ENCODE measurements at regions not wholly inside any gene's neighbourhood (a gene's known extent, or its start where the extent isn't known, plus 50 kb on each side); places are given as distances from the start of the nearest gene placed in this dataset.
"Not testable (repeated sequence)": the region's sequence is repeated elsewhere in the genome, so short reads cannot be mapped to it uniquely, and the experiment has no call there.

DNA sequence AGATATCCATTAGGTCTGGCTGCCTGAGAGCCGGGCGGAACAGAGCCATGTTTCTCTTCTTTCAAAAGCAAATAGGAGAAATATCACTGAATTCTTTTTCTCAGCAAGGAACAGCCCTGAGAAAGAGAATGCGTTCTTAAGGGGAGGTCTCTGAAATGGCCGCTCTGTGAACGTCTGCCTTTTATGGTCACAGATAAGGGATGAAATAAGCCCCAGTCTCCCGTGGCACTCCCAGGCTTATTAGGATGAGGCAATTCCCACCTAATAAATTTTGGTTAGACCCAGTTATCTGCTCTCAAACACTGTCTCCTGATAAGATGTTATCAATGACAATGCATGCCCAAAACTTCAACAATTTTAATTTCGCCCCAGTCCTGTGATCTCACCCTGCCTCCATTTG is 133.4 kb upstream of the KCNJ18 start:
- not testable (repeated sequence) for DNase-seq

- DNase-seq: no peak
Observed at GRCh38 chr17:21564262-21564661, 128.1 kb upstream of the KCNJ18 start.

DNA sequence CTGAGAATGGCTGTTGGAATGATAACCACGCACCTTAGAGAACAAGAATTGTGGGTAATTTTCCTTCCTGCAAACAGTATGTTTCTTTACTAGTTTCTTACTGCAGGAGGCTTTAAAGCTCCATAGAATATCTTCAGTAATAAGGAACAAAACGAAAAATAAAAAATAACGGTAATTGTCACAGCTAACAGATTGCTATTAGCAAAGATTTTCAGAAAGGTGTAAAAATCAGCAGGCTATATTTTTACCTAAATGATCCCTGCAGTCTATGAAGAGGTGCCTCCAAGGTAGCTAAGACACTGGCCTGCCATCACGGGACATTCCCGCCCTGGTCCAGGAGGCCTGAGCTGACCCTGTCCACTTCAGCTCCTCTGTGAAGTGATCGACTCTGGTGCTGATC is 127.6 kb upstream of the KCNJ18 start:
- not testable (repeated sequence) for DNase-seq

DNA sequence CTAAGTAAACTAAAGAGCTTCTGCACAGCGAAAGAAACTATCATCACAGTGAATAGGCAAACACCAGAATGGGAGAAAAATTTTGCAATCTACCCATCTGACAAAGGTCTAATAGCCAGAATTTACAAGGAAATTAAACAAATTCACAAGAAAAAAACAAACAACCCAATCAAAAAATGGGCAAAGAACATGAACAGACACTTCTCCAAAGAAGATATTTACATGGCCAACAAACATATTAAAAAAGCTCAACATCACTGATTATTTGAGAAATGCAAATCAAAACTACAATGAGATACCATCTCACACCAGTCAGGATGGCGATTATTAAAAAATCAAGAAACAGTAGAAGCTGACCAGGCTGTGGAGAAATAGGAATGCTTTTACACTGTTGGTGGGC is 121.9 kb upstream of the KCNJ18 start:
- DNase-seq: not testable (repeated sequence)

DNA sequence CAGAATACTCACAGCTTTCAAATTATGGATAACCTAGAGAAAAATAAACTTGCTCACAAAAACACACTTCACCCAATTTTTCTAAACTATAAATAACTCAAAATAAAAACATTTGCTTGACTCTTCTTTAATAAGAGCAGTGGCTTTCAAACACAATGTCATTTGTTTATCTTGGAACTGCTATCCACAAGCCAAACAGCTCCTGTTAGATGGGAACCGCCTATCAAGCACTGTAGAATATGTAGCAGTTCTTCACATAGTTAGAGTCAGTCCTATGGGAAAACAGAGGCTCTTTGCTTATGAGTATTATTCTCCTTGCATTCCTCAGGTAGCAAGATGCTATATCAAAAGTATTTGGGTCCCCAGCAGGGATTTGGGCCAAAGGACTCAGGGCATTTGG is 120.2 kb upstream of the KCNJ18 start:
- DNase-seq: not testable (repeated sequence)

- not testable (repeated sequence) for DNase-seq
Observed at GRCh38 chr17:21573271-21573960, 118.9 kb upstream of the KCNJ18 start.

GRCh38 chr17:21573961-21574610 is 118.2 kb upstream of the KCNJ18 start:
- DNase-seq: no peak

- DNase-seq: not testable (repeated sequence)
Observed at GRCh38 chr17:21574611-21575255, 117.6 kb upstream of the KCNJ18 start.

GRCh38 chr17:21578783-21579182 is 113.5 kb upstream of the KCNJ18 start:
- DNase-seq: not testable (repeated sequence)

- no peak for DNase-seq
Observed at GRCh38 chr17:21592774-21593173, 99.5 kb upstream of the KCNJ18 start.

DNA sequence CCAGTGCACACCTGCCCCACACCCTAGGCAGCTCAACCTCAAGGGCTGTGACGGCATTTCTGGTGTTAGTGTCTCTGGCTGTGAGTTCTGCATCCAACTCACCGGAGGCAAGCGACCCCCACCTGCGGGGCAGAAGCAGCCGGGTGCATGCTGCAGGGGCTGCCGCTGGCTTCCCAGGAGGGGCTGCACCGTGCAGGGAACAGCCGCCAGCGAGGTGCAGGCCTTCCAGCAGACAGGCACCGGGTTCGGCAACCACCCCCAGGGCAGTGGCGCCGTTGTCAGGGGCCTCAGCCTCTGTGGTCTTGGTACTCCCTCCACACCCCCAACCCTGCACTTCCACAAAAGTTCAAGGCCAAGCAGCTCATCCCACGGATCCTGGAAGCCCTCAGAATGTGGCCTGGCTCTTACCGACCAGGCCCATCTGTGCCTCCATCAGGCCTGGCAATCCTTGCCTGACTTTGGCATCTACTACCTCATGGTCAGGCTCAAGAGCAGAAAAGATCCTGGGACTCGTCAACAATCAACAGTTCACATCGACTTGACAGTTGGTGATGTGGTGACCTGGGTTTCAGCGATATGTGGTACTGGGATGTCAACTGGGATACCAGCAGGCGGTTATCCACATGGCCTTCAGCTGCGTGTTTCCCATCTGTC is 98.7 kb upstream of the KCNJ18 start:
- DNase-seq: not testable (repeated sequence)

DNA sequence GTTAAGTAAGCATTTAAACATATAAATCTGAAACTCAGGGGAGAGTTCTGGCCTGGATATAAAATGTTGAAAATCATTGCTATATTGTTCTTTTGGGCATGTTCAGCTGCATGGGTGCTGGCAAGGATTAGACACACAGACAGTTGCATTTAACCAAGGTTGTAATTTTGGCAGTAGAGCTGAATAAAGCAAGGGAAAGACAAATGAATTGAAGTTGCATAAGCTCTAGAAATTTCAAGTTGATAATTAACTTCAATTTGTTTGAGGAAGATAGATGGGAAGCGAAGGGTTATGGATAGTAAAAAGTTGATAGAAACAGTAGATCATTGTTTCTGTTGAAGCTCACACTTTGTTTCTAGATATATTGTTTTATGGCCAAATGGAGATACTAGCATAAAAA is 97.2 kb upstream of the KCNJ18 start:
- no peak for DNase-seq

DNA sequence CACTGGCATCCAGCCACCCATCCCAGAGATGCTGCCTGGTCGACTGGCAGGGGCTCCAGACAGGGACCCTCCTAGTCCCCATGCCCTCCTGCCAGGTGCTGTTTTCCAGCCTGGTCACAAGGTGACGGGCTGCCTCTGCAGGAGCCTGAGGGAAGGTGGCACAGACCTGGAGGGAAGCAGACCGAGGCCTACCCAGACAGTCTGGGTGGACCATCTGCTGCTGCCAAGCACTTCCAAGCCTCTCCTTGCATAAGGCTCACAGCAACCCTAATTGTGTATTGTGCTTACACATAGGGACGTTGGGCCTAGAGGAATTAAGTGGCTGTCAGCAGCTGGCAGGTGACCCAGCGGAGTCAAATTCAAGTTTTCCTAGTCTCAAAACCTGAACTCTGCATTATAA is 90.1 kb upstream of the KCNJ18 start:
- DNase-seq: no peak

- not testable (repeated sequence) for DNase-seq
Observed at GRCh38 chr17:21603292-21603691, 89.0 kb upstream of the KCNJ18 start.

- DNase-seq: not testable (repeated sequence)
Observed at GRCh38 chr17:21611443-21611842, 80.9 kb upstream of the KCNJ18 start.

GRCh38 chr17:21612123-21613070 is 79.9 kb upstream of the KCNJ18 start:
- not testable (repeated sequence) for DNase-seq

DNA sequence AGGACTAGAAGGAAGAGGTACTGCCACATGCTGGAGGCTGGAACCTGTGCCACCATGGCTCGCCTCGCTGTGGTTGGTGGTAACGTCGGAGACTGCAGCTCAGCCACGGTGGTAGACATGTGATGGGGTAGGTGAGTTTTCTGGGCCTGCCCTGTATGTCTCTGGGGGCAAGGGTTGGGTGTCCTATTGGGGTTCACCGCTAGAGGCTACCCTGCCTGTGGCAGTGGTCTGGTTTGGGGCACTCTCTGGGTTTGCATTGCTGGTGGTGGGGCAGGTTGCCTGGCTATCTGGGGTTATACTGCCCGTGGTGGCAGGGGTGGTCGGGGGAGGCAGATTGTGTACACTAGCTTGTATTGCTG is 79.3 kb upstream of the KCNJ18 start:
- DNase-seq: no peak

DNA sequence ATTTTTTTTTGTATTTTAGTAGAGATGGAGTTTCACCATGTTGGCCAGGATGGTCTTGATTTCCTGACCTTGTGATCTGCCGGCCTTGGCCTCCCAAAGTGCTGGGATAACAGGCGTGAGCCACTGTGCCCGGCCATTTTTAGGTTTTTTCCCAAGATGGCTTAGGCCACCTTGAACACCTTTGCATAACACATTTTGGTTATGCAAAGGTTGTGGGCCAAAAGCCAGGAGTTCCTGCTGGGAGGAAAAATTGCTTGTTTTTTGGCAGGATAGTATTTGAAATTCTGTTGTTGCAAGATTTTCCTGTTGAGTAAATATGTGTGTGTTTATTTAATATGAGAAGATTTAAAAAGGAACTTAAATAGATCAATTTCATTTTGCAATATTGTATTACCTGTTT is 65.3 kb upstream of the KCNJ18 start:
- DNase-seq: not testable (repeated sequence)
